GDM1 (cell line): ENCODE measurements at regions not wholly inside any gene's neighbourhood (a gene's known extent, or its start where the extent isn't known, plus 50 kb on each side); places are given as distances from the start of the nearest gene placed in this dataset.

Source experiments
- DNase-seq: peaks from one replicate; lab custom pipeline; 2025; lab: John Stamatoyannopoulos, UW

DNA sequence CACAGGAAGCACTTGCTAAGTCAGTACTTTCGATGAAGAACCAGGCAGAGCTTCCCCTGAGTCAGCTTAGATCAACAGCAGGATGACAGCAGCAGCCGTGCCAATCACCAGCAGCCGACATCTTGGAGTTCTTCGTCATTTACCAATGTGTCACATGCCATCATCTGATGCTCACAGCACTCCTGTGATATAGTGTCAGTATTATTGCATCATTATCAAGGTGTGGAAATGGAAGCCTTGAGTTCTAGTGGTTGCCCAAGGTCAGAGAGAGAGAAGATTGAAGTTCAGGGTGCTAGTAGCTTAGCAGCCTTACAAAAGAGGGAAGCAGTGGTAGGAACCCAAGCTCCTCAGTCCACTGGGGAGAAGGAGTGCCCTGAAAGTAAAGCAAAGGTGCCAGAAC is 331.5 kb downstream of the ZNF536 start:
- no peak for DNase-seq

DNA sequence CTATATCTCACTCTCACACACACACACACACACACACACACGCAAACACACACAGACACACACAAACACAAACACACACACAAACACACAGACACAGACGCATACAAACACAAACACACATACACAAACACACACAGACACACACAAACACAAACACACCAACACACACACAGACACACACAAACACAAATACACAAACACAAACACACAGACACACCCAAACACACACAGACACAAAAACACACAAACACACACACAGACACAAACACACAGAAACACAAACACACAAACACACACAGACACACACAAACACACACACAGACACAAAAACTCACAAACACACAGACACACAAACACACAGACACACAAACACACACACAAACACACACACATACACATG is 329.0 kb downstream of the ZNF536 start:
- DNase-seq: no peak

DNA sequence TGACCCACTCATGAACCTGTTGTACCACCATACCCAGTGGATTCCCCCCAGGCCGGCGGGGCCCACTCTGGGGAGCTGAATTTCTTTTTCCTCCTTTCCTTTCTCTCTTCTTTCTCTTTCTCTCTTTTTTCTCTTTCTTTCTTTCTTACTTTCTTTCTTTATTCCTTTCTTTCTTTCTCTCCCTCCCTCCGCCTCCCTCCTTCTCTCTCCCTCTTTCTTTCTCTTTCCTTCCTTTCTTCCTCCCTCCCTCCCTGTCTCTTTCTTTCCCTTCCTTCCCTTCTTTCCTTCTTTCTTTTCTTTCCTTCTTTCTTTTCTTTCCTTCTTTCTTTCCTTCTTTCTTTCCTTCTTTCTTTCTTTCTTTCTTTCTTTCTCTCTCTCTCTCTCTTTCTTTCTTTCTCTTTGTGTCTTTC is 327.7 kb downstream of the ZNF536 start:
- no peak for DNase-seq

DNA sequence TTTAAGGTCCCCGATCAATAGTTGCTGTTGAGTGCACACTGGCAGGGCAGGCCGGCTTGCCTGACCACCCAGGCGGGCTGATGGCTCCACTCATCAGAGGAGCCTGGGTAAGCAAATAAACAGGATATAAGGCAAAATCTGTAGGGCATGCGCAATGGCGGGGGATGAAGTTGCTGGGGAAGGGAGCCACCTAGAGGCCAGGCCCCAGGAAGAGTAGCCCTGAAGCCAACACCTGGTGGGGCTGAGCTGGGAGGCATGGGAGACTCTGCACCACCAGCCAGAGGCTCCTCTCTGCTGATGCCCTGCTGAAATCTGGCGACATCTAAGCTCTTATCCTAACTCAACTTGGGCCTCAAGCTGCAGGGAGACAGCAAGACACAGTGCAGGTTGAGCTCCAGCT is 324.3 kb downstream of the ZNF536 start:
- no peak for DNase-seq

DNA sequence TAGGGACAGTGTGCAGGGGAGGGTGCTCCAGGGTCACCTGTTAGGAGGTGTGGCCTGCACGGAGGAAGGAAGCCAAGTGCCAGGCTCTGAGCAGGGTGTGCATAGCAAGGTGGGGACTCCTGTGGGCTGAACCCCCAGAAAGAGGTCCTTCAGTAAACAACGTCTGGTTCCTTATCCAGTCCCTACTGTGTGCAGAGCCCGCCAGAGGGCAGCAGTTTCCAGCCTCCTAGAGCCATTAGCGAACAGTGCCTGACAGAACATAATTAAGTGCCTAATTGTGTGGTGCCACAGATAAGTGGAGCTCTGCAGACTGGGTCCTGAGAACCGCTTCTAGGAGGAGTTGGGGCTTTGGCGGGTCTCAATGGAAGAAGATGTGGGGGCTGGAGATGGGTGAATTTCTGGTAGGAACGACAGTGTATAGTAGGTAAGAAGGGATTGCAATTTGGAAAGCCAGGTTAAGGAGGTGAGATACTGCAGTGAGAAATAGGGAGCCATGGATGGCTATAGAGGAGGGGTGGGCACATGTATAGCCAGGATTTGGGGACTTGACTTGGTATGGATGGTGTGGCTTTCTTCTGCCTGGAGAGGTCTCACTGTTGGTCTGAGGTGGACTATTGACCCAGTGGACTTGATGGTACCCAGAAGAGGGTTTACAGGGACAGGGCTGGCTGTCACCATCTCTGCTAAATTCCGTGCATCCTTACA is 323.1 kb downstream of the ZNF536 start:
- no peak for DNase-seq

DNA sequence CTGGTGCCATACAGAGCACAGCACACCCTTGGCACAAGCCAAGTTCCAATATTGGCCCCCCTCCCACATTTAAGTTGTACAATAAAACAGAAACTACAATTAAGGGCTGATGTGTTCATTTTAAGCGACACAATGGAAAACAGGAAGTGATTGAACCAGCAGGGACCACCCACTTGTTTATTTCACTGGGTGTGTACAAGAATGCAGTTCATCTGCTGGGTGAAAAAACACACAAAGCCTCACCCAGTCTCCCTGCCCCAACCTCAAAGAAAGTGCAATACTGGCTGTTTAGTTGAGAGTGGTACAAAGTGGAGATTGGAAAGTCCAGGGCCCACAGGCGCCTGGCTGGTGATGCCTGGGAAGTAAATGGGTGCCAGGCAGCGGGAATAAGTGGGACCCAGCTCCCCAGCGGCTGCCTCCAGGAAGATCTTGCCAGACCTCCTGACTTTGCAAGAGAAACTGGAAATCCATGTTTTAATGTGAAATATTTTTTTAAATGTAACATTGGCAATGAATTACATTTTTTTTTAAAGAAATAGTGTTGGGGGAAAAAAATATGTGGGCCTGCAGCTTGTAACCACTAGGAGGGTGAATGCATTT is 322.1 kb downstream of the ZNF536 start:
- no peak for DNase-seq

DNA sequence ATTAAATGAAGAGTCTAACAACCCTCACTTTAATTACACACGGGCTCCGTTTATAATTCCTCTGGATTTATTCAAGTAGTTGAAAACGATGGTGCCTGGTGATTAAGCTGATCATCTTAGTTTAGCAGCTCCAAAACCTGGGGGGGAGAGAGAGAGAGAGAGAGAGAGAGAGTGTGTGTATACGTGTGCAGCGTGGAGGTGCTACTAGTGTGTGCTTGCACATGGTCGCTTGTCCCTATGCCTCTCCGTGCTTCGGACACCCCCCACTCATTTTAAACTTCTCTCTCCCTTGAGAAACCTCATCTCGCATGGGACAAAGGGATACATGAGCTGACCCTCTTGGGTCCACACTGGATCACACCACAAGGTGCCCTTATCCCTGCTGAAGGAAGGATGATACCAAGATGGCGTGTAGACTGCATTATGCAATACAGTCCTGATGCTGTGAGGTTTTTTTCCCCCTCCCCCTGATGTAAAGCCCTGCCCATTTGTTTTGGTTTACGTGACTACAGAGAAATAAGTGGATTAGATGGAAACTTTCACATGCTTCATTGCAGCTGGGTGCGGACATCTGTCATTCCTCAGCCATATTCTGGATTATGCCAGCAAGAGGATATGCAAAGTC is 320.8 kb downstream of the ZNF536 start:
- no peak for DNase-seq

DNA sequence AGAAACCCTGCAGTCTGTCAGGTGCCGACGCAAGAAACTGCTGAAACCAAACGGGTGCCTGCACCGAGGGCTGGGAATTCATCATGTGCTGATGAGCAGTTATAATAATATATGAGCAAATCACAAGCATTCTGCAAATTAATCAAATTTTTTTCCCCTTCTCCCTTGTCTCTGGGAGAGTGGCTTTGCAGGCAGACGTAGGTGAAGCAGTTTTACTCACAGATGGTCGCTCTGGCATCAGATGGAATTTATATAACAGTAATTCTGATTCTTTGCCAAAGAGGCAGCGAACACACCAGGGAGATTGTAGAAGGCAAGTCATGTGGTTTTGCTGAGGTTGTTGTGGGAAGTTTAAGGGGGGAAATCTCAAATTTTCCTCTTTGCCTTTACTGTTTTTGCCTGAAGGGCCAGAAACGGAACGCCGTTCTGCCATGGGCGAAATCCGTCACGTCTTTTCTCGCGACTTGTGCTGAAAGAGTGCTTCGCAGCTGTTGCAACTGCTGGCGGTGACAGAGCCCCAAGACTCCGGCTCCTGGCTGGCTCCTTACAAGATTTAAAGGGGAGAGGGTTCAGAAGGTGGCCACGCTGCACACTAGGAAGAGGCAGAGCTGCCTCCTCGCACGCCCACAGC is 320.1 kb downstream of the ZNF536 start:
- no peak for DNase-seq

DNA sequence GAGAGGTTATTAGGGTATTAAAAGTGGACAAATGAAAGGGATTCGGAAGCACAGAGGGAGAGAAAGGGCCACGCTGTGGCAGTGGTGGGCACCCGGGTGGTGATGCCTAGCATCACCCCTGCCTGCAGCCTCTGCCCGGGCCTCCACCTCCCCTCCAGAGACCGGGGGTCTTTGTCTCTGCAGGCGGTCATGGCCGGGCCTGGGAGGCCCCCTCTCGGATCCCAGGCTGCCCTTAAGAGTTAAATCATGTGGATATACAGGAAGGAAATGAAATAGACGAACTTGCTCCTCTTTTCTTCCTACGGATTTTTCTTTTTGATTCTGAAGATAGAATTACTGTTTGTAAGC is 319.6 kb downstream of the ZNF536 start:
- no peak for DNase-seq

DNA sequence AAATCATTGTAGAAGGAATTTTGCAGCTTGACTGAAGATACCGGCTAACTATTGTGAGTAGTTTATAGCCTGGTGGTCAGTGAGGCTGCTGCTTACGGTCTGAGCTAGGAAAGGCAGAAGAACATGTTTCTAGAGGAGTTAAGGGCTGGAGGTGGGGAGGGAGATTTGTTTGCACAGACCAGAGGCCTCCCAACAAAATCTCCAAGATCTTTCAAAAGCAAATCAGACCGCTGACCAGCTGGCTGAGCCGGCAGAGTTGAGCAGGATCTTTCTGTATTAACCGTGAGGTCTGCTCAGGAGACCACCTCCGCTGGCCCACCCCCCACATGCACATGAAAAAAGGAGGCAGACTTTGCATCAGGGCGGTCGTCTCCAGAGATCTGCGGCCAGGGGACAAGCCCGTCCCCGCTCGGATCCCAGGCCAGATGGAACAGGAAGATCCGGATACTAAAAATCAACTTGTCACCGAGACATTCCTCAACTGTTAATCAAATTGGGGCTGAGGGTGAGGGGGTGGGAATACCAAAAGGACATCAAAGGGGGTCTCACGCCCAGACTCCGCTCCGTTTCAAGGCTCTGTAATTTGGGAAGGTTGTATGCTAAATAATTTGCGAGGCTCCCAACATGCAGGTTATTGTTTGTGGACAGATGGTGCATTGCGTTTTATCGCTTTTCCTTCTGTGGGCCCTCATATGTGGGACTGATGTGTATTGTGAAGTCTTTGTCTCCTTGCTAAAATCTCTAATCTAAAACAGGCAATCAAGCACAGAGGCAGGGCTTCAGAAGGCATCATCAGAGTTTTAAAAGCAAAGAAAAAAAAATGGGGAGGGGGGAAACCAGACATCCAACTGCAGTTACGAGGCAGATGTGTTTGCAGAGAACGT is 319.0 kb downstream of the ZNF536 start:
- DNase-seq: no peak

DNA sequence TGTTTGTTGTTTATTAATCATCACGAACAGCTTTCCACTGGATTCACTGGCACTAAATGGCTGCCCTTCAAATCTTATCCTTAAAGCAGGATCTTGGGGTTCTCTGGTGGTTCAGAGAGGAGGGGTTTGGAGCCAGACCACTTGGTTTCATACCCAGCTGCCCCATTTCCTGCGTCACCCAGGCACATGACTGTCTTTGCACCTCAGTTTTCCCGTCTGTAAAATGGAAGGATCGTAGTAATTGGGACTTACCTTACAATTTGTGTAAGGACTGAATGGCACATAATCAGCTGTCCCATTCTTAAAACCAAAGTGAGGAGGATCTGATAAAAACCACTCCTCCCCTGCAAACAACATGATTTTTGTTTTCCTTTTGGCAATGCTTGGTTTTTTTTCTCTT is 318.3 kb downstream of the ZNF536 start:
- DNase-seq: no peak

DNA sequence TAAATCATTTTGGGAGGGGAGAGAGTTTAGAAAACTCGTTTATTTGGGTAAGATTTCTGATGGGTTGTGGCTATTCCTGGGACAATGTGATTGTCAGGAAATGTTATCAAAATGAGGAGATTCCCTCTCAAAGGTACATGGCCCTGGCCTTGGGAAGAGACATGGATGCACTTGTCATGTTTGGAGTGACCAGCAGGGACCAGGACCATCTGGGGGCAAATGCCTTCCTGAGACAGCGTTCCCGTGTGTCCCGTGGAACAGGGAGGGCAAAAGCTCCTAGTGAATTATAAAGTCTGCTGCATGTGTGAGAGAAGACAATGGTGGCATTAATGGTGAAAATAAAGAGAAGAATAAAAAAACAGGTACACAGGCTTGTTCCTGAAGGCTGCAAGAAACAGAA is 317.3 kb downstream of the ZNF536 start:
- DNase-seq: no peak

DNA sequence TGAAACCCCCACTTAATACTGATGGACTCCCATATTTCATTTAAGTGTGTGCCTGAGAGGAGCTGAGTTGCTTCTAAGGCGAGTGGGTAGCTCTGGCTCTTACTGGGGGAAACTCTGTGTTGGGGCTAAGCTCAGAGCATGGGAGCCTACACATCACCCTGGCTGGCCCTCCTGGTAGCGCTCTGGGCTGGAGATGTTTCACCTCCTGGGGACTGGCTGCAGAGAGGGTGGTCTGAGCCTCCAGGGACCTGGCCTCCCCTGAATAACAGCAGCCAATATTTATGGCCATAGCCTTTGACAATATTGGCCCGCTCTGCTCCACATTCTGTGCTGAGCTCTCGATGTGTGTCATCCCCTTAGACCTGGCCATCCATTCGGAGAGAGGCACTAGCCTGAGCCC is 316.5 kb downstream of the ZNF536 start:
- no peak for DNase-seq

DNA sequence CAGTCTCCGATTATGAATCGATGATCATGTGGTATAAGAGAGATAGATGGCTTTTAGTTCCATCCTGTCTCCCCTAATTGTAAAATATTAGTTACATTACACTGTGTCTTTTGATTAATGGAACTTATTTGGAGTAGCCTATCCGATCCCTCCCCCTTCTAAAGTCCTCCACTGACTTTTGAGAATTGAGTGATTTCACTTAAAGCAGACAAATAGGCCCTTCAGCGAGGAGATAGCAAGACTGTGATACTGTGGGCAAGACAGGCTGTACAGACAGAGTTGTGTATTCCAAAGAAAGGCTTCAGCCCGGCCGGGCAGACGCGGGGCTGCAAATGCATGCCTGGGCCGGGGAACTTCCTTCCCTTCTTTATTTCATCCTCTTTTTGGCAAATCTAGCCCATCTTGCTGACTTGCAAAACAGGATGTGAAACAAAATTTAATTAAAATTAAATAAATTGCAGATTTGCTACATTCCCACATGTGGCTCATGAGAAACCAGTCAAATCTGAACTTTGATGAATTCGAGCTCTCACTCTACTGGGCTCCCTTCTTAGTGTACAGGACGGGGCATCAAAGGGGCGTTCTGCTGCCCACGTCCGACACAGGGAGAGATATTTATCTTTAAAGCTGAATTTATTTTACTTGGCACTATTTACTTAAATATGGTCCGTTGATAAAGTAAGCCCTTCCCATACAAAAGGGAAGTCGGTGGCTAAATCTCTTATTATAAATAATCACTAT is 314.8 kb downstream of the ZNF536 start:
- DNase-seq: no peak

DNA sequence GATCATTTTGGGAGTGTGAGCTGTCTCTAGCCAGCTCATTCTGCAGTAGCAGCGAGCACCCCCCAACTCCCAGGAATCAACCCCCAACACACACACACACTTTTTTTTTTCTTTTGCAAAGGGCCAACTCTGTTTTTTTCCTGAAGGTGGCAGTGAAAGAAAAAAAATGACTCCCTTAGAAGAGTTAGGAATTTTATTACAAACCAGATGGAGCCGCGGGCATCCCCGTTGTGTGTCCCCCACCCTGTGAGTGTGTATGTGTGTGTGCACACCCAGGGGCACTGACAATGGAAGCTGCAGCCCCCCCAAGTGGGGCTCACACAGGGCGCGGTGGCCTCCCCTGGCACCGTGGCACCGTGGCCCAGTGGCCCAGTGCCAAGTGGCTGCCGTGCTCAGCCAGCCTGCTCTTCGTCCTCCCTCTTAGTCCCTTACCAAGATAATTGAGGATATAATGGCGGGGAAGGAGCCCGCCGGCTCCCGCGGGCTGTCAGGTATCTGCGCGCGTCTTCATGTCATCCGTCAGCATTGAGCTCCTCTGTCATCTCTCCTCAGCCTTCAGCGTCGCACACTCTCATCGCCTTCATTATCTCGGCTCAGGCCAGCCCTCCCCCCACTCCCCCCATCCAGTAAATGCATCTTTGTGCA is 314.1 kb downstream of the ZNF536 start:
- DNase-seq: no peak

DNA sequence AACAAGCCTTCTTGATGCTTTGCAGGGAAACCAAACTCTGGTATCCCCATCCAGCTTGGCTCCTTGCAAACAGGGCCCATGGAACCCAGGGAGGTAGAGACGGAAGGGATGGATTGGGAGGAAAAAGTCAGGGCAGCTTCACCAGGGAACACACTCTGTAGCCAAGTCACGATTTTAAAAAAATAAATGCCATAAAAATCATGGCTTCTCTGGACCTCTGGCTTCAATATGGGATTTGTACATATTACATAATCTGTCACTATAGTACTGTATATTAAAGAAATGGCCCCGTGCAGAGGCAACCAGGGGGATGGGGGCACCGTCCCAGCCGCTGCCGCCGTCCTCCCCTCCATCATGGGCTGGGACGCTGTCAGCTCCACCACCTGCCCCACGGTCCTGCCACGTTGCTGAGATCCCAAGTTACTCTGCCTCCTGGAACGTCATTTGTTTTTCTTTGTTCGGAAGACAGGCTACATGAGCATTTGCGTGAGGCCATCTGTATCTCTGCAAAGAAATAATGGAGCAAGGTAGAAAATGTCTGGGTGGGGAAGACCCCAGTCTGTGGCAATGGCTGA is 313.3 kb downstream of the ZNF536 start:
- no peak for DNase-seq

DNA sequence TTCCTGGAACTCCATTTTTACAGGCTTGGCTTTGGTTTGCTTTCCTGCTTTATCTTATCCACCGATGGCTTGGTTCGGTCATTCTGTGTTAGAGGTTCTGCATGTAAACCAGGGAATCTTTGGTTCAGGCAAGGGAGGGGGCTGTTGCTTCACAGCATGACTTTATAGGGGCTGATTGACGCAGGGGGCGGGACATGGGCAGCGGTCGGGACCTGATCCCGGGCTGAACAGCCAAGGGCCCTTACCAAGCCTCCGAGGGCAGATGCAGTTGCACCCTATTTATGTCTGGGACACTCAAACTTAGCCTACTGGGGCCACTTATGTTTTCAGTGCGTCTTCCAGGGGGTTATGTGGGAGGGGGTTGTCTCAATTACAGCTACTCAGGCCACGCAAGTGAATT is 312.4 kb downstream of the ZNF536 start:
- DNase-seq: no peak

DNA sequence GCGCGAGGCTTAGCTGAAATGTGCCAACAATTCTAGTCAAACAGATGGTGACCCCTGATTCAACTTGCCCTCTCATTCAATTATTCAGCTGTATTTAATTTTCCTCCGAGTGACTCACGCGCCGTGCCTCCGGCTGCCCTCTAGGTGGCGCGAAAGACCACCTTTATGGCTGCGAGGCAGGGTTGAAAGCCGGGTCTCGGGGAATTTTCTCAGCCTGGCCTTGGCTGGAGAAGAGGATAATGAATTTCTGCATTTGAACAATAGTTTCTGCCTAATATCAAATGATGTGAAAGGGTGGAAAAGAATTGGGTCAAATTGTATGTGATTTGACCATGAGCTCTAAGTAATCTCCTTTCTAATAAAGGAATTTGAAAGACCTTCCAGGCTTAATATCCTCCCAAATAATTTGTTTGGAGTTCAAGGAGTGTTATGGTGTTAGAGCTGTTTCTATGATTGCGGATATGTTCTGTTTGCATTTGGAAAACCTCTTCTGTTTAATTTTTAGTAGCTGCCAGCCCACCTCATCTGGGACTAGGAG is 310.9 kb downstream of the ZNF536 start:
- DNase-seq: peak; percentile 16

DNA sequence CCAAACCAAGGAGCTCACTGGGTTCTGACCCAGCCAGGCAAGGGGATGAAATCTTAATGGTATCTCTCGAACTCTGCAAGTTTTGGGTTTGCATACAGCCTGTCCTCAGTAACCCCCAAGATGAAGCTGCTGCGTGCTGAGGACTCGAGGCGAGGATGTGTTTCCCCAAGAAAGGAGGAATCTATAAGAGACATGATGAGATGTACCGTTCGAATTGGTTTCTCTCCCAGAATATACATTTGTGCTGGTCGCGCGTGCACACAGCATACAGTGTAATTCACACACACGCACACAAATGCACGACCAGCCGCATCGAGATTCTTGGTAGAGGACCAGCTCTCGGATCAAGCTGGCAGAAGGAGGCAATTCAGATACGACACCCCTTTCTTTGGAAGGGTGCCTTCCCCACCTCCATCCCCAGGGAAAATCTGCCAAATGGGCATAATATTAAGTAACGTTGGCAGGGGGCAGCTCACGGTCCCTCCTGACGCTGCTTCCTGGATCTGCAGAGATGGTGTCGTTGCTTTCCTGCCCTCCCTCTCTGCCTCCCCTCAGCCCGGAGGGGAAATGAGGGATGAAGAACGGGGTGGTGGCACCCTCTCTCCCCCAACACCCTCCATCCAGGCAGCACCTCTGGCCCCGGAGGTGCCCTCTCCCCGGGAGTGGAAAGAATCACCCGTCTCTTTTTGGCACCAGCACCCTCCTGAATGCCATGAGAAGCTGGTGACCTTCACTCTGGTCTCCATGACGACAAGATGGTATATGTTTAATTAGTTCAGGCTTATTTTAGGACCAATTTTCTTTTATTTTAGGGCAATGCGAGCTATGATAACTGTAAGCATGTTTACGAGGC is 310.2 kb downstream of the ZNF536 start:
- no peak for DNase-seq
